IPS DF 6.9 (cell line): ENCODE measurements at regions not wholly inside any gene's neighbourhood (a gene's known extent, or its start where the extent isn't known, plus 50 kb on each side); places are given as distances from the start of the nearest gene placed in this dataset.

Experiments
- DNase-seq: peaks from one replicate; pipeline ENCODE4 v3.0.0-alpha.2; 2013; ENCODE audit warnings: low read depth, low spot score
- H3K27ac ChIP-seq: one replicate; pipeline ENCODE4 v1.5.1; 2013; ENCODE audit warnings: low read length, control low read depth
- H3K27me3 ChIP-seq: 2 replicates; pipeline ENCODE4 v1.6.1; 2013; ENCODE audit warnings: mild to moderate bottlenecking, low read length; ENCODE audit not compliant: control insufficient read depth, insufficient read depth
- H3K36me3 ChIP-seq: 2 replicates; pipeline ENCODE4 v1.6.1; 2013; ENCODE audit warnings: low read length; ENCODE audit not compliant: control insufficient read depth, insufficient read depth
- H3K4me1 ChIP-seq: 2 replicates; pipeline ENCODE4 v1.6.1; 2013; ENCODE audit warnings: low read length; ENCODE audit not compliant: control insufficient read depth, insufficient read depth
- H3K4me3 ChIP-seq: 2 replicates; pipeline ENCODE4 v1.5.1; 2013; ENCODE audit warnings: mild to moderate bottlenecking, low read length
- H3K9me3 ChIP-seq: 2 replicates; pipeline ENCODE4 v1.6.1; 2013; ENCODE audit warnings: low read length, inconsistent platforms; ENCODE audit not compliant: control insufficient read depth, insufficient read depth
- WGBS: extraction: QIAGEN DNeasy Blood & Tissue Kit; methylation state at CpG from one replicate; pipeline ENCODE4 v1.1.7; 2013; ENCODE audit warnings: mixed read lengths, missing lambda C conversion rate; ENCODE audit not compliant: insufficient read length, insufficient coverage; 5-methylcytosine and 5-hydroxymethylcytosine counted together

GRCh38 chr14:34039428-34040047, 88.7 kb upstream of the EGLN3 start:
- no peaks in the 10 kb centered on the region for H3K36me3 ChIP-seq
- no CpG with 5 or more reads among the region's 3 CpGs for WGBS
- H3K4me1 ChIP-seq, result 0 out of 2 replicates have a peak, but pooled peaks cover 1% of the 10 kb centered on the region
- H3K9me3 ChIP-seq, result no peaks in the 10 kb centered on the region
- no peak overlapping the region for H3K27ac ChIP-seq
- no peak for DNase-seq
- H3K27me3 ChIP-seq, result no peaks in the 10 kb centered on the region
- H3K4me3 ChIP-seq, result no peak overlapping the region

GRCh38 chr14:34038358-34039057, 87.6 kb upstream of the EGLN3 start:
- WGBS, result no CpG with 5 or more reads among the region's 6 CpGs

DNA sequence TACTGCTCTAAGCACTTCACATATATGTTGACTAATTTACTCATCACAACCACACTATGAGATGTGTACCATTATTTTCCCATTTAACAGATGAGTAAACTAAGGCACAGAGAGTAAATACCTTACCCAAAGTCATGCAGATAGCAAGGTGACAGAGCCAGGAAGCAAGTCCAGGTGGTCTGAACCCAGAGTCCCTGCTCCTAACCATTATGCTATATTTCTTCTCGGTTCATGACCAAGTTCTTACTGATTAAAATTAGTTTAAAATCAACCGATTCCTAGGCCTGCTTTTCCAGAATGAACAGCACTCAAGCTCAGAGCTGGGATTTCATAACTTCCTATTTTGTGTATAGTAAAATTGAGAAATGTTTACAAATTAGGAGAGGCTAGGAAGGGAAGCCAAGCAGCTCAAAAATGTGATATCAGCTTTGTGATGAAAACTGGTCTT, 85.5 kb upstream of the EGLN3 start:
- Histone ChIP-seq H3K27ac (no peak overlapping the region), H3K9me3 (no peaks in the 10 kb centered on the region), H3K4me1 (no peaks in the 10 kb centered on the region), H3K4me3 (no peak overlapping the region), H3K36me3 (no peaks in the 10 kb centered on the region), H3K27me3 (no peaks in the 10 kb centered on the region)
- no CpG with 5 or more reads among the region's 2 CpGs for WGBS
- no peak for DNase-seq

More at GRCh38 chr14:34038358-34039057, 87.6 kb upstream of the EGLN3 start:
- Histone ChIP-seq H3K27me3 (no peaks in the 10 kb centered on the region), H3K9me3 (no peaks in the 10 kb centered on the region), H3K4me1 (no peaks in the 10 kb centered on the region), H3K4me3 (no peak overlapping the region), H3K27ac (no peak overlapping the region), H3K36me3 (no peaks in the 10 kb centered on the region)
- no peak for DNase-seq

DNA sequence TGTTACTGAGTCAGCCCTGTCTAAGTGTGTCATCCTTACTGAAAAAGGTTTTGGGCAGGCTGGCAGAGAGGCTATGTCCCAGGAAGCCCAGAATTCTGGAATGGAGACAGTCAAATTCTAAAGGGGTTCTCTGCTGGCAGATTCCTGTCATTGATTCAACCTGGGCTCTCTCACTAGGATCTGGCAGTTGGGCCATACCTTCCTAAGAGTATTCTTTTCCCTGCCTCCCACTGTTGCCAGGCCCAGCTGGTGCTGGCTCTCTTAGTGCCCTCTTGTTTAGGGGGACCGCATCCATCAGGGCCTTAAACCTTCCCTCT, 85.0 kb upstream of the EGLN3 start:
- H3K4me1 ChIP-seq, result no peaks in the 10 kb centered on the region
- no CpG with 5 or more reads among the region's 1 CpG for WGBS
- no peak overlapping the region for H3K27ac ChIP-seq
- H3K27me3 ChIP-seq, result no peaks in the 10 kb centered on the region
- no peak for DNase-seq
- H3K9me3 ChIP-seq, result no peaks in the 10 kb centered on the region
- no peak overlapping the region for H3K4me3 ChIP-seq
- no peaks in the 10 kb centered on the region for H3K36me3 ChIP-seq

DNA sequence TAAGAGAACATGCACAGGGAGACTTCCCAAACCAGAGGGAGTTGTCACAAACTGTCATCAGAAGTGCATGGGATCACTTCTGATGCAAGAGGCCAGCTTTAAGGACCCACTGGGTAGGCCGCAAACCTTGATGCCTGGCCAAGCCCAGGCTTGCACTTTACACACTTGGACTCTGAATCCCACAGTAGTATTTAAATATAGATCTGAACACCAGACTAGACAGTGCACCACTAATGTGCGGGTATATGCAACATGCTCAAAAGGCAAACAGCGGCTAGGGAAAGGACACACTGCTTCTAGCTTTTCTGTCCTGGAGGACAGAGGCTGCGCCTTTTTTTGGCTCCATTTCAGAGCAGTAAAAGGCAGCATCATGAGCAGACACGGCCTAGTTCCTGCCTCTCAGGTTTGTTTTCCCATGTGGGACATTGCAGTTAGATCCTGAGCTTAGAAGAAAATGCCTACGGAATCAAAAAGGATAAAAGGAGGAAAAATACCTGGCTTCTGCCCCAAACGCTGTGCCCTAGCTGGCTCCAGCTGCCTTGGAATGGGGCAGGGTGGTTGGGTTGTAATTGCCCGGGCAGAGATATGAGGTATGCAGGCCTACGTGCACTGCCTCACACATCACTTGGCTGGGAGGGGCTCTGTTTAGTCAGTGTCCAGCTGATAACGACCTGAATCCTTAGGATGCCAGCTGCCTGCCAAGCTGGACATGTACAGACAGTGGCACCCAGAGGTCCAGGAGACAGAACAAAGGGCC, 84.5 kb upstream of the EGLN3 start:
- WGBS, result no CpG with 5 or more reads among the region's 10 CpGs
- no peaks in the 10 kb centered on the region for H3K9me3 ChIP-seq
- DNase-seq, result no peak
- H3K27ac ChIP-seq, result no peak overlapping the region
- H3K4me1 ChIP-seq, result no peaks in the 10 kb centered on the region
- no peaks in the 10 kb centered on the region for H3K27me3 ChIP-seq
- H3K36me3 ChIP-seq, result no peaks in the 10 kb centered on the region
- no peak overlapping the region for H3K4me3 ChIP-seq

DNA sequence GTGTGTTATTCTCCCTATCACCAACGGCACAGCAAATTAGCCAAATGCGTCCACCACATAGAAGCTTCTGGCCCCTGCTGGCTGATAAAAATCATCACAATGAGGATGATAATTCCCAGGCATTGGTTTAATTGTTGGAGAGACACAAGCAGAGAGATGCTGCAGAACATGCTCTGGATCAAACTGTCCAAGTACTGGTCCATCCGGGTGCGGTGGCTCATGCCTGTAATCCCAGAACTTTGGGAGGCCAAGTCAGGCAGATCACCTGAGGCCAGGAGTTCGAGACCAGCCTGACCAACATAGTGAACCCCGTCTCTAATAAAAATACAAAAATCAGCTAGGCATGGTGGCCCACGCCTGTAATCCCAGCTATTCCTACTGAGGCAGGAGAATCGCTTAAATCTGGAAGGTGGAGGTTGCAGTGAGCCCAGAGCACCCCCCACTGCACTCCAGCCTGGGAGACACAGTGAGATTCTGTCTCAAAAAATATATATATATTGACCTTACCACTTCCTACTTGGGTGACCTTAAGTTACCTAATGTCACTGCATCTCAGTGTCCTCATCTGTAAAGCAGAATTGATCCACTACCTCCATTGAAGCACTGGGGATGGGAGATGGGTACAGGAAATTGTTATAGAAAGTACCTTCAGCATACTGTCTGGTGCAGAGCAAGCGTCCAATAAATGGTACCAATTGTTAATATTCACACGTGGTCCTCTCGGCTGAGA, 83.7 kb upstream of the EGLN3 start:
- WGBS, result no CpG with 5 or more reads among the region's 11 CpGs
- no peak overlapping the region for H3K27ac ChIP-seq
- 0 out of 2 replicates have a peak, but pooled peaks cover 1% of the 10 kb centered on the region for H3K4me1 ChIP-seq
- no peak for DNase-seq
- no peaks in the 10 kb centered on the region for H3K36me3 ChIP-seq
- H3K9me3 ChIP-seq, result no peaks in the 10 kb centered on the region
- no peak overlapping the region for H3K4me3 ChIP-seq
- no peaks in the 10 kb centered on the region for H3K27me3 ChIP-seq

GRCh38 chr14:34032720-34033119, 81.8 kb upstream of the EGLN3 start:
- no peaks in the 10 kb centered on the region for H3K36me3 ChIP-seq
- no peaks in the 10 kb centered on the region for H3K9me3 ChIP-seq
- 0 out of 2 replicates have a peak, but pooled peaks cover 1% of the 10 kb centered on the region for H3K4me1 ChIP-seq
- H3K27me3 ChIP-seq, result no peaks in the 10 kb centered on the region
- H3K27ac ChIP-seq, result no peak overlapping the region
- no CpG with 5 or more reads among the region's 5 CpGs for WGBS
- no peak for DNase-seq
- H3K4me3 ChIP-seq, result no peak overlapping the region

GRCh38 chr14:34030864-34031263, 80.0 kb upstream of the EGLN3 start:
- WGBS, result no CpG with 5 or more reads among the region's 1 CpG

DNA sequence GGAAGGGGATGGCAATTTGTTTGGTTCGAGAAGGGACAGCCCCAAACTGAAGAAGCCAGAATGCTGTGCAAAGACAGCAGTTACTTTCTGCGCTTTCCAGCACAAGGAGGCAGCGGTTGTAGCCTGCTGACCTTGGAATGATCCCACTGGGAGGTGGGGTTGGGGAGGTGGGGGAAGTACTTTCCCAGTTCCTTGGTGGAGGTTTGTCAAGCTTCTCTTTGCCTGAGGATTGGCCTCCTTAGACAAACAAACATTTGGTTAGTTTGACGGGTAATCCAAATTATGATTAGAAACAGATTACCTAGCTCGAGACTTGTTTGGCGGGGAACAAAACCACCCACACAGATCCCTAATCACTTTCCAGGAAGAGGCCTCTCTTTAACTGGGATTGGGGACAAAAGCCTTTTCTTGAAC, 79.1 kb upstream of the EGLN3 start:
- WGBS, result no CpG with 5 or more reads among the region's 6 CpGs
- no peaks in the 10 kb centered on the region for H3K36me3 ChIP-seq
- no peaks in the 10 kb centered on the region for H3K9me3 ChIP-seq
- no peak overlapping the region for H3K4me3 ChIP-seq
- no peak for DNase-seq
- 0 out of 2 replicates have a peak, but pooled peaks cover 1% of the 10 kb centered on the region for H3K4me1 ChIP-seq
- H3K27ac ChIP-seq, result no peak overlapping the region
- no peaks in the 10 kb centered on the region for H3K27me3 ChIP-seq

More at GRCh38 chr14:34030864-34031263, 80.0 kb upstream of the EGLN3 start:
- no peaks in the 10 kb centered on the region for H3K27me3 ChIP-seq
- no peaks in the 10 kb centered on the region for H3K36me3 ChIP-seq
- H3K4me3 ChIP-seq, result no peak overlapping the region
- H3K4me1 ChIP-seq, result 0 out of 2 replicates have a peak, but pooled peaks cover 1% of the 10 kb centered on the region
- no peak for DNase-seq
- no peak overlapping the region for H3K27ac ChIP-seq
- H3K9me3 ChIP-seq, result no peaks in the 10 kb centered on the region

DNA sequence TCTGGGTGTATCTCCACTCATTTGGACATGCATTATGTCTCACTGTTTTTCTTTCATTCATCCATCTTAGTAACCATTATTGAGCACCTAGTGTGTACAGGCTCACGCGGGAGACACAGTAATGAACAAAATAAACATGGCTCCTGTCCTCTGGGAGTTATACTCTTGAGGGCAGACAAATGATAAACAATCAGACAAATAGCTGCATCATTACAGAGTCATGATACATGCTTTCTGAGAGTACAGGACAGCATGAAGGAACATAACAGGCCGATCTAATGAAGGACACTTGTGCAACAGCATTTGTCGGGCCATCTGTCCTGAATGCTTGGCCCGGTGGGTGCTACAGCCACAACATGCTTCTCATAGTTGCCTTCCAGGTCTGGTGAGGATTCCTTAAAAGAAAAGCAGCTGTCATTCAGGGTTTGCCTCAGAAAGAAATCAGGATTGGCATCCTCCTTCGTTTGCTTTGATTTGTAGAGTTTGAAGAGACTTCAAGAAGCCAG, 77.2 kb upstream of the EGLN3 start:
- no peaks in the 10 kb centered on the region for H3K27me3 ChIP-seq
- no peaks in the 10 kb centered on the region for H3K9me3 ChIP-seq
- no peaks in the 10 kb centered on the region for H3K36me3 ChIP-seq
- H3K4me1 ChIP-seq, result 0 out of 2 replicates have a peak, but pooled peaks cover 1% of the 10 kb centered on the region
- WGBS, result no CpG with 5 or more reads among the region's 6 CpGs
- no peak overlapping the region for H3K27ac ChIP-seq
- DNase-seq, result no peak
- H3K4me3 ChIP-seq, result no peak overlapping the region
